GM21825 (cell line): ENCODE measurements at regions not wholly inside any gene's neighbourhood (a gene's known extent, or its start where the extent isn't known, plus 50 kb on each side); places are given as distances from the start of the nearest gene placed in this dataset.
"Not testable (repeated sequence)": the region's sequence is repeated elsewhere in the genome, so short reads cannot be mapped to it uniquely, and the experiment has no call there.

Experiments used
- ATAC-seq: cut with Tn5 transposase; IDR thresholded peaks from one replicate; pipeline ENCODE4 v1.9.1; 2021; ENCODE audit warnings: mild to moderate bottlenecking, moderate library complexity; ENCODE audit not compliant: unreplicated experiment

GRCh38 chr7:13068032-13068431 lies 380.6 kb downstream of the ARL4A start:
- no peak for ATAC-seq

GRCh38 chr7:13069841-13070240 lies 382.4 kb downstream of the ARL4A start:
- ATAC-seq, result no peak

GRCh38 chr7:13072014-13072413 lies 384.6 kb downstream of the ARL4A start:
- no peak for ATAC-seq

- no peak for ATAC-seq
Measured at GRCh38 chr7:13077466-13077865, 390.0 kb downstream of the ARL4A start.

GRCh38 chr7:13078105-13078504 lies 390.7 kb downstream of the ARL4A start:
- no peak for ATAC-seq

- no peak for ATAC-seq
Measured at GRCh38 chr7:13090959-13091358, 403.5 kb downstream of the ARL4A start.

GRCh38 chr7:13091974-13092707 lies 404.7 kb downstream of the ARL4A start:
- ATAC-seq, result no peak

GRCh38 chr7:13092708-13093005 lies 405.2 kb downstream of the ARL4A start:
- no peak for ATAC-seq

GRCh38 chr7:13093160-13093559 lies 405.7 kb downstream of the ARL4A start:
- ATAC-seq, result no peak

GRCh38 chr7:13097499-13097898 lies 410.1 kb downstream of the ARL4A start:
- no peak for ATAC-seq

GRCh38 chr7:13098161-13098560 lies 410.7 kb downstream of the ARL4A start:
- ATAC-seq, result no peak

GRCh38 chr7:13099154-13099795 lies 411.8 kb downstream of the ARL4A start:
- no peak for ATAC-seq

GRCh38 chr7:13104128-13104527 lies 416.7 kb downstream of the ARL4A start:
- no peak for ATAC-seq

- ATAC-seq, result no peak
Measured at GRCh38 chr7:13105209-13105608, 417.8 kb downstream of the ARL4A start.

- no peak for ATAC-seq
Measured at GRCh38 chr7:13106513-13106912, 419.1 kb downstream of the ARL4A start.

GRCh38 chr7:13107291-13107690 lies 419.9 kb downstream of the ARL4A start:
- ATAC-seq, result no peak

GRCh38 chr7:13108061-13108460 lies 420.6 kb downstream of the ARL4A start:
- no peak for ATAC-seq

- no peak for ATAC-seq
Measured at GRCh38 chr7:13109201-13109600, 421.8 kb downstream of the ARL4A start.

- ATAC-seq, result no peak
Measured at GRCh38 chr7:13110107-13110506, 422.7 kb downstream of the ARL4A start.

- no peak for ATAC-seq
Measured at GRCh38 chr7:13111230-13111629, 423.8 kb downstream of the ARL4A start.

GRCh38 chr7:13114240-13114639 lies 426.8 kb downstream of the ARL4A start:
- ATAC-seq, result not testable (repeated sequence)

- ATAC-seq, result no peak
Measured at GRCh38 chr7:13115157-13115772, 427.8 kb downstream of the ARL4A start.
